AG09309 (cell line): ENCODE measurements at regions not wholly inside any gene's neighbourhood (a gene's known extent, or its start where the extent isn't known, plus 50 kb on each side); places are given as distances from the start of the nearest gene placed in this dataset.

ENCODE experiments used
- DNase-seq: peaks from one replicate; pipeline ENCODE4 v3.0.0-alpha.2; 2010; ENCODE audit warnings: low read depth
- H3K4me3 ChIP-seq: 2 replicates; pipeline ENCODE4 v1.5.1; 2011; ENCODE audit warnings: mild to moderate bottlenecking, low read depth, low read length, moderate library complexity; ENCODE audit not compliant: control insufficient read depth
- CTCF ChIP-seq: IDR thresholded peaks from 2 replicates; pipeline ENCODE4 v1.5.1; 2011; ENCODE audit warnings: mild to moderate bottlenecking, low read depth, low read length, inconsistent platforms; ENCODE audit not compliant: insufficient read depth, control insufficient read depth; ENCODE audit errors: missing control alignments

- no peak for DNase-seq
- TF ChIP-seq CTCF: no peak
- no peak overlapping the region for H3K4me3 ChIP-seq
These were observed 388.1 kb downstream of the SLC4A3 start for GRCh38 chr2:220015576-220015975.

GRCh38 chr2:220025207-220025606 lies 397.8 kb downstream of the SLC4A3 start:
- no peak overlapping the region for H3K4me3 ChIP-seq
- no peak for DNase-seq
- TF ChIP-seq CTCF: no peak

GRCh38 chr2:220029013-220029412 lies 401.6 kb downstream of the SLC4A3 start:
- TF ChIP-seq CTCF: no peak
- no peak for DNase-seq

GRCh38 chr2:220033546-220033945 lies 406.1 kb downstream of the SLC4A3 start:
- peak; percentile 8 for DNase-seq
- TF ChIP-seq CTCF: no peak
- H3K4me3 ChIP-seq: no peak overlapping the region

More at GRCh38 chr2:220029013-220029412, 401.6 kb downstream of the SLC4A3 start:
- H3K4me3 ChIP-seq: no peak overlapping the region

- no peak for TF ChIP-seq CTCF
- H3K4me3 ChIP-seq: no peak overlapping the region
- peak; percentile 18 for DNase-seq
These were observed 407.1 kb downstream of the SLC4A3 start for GRCh38 chr2:220034426-220035130.

GRCh38 chr2:220036431-220036830 lies 409.0 kb downstream of the SLC4A3 start:
- peak; percentile 13 for DNase-seq
- H3K4me3 ChIP-seq: no peak overlapping the region
- no peak for TF ChIP-seq CTCF
